ENCODE measurements at regions not wholly inside any gene's neighbourhood (a gene's known extent, or its start where the extent isn't known, plus 50 kb on each side); places are given as distances from the start of the nearest gene placed in this dataset.

- DNase-seq, result no peak
Observed at GRCh38 chr2:153818242-153818641, 53.5 kb upstream of the GALNT13 start.

DNA sequence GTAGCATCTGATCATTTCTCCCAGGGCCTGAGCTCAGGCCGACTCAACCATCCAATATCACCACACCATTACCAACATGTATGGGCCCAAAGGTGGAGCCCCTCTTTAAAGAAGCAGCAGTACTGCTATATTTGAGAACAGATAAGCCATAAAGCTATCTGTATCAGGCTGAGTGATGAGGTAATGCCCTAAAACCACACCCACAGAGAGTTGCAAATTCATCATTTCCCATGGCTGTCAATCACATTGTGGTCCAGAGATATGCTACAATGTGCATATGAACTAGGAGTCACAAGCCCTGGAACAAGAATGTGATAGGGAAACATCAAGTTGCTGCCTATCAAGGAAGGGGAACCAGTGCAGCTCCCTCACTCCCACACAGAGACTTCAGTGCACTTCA lies 52.6 kb upstream of the GALNT13 start:
- no peak for DNase-seq

GRCh38 chr2:153819501-153819900 lies 52.2 kb upstream of the GALNT13 start:
- peak; percentile 10 for DNase-seq

Measured in NCI-H82 (cell line).